ENCODE measurements at regions not wholly inside any gene's neighbourhood (a gene's known extent, or its start where the extent isn't known, plus 50 kb on each side); places are given as distances from the start of the nearest gene placed in this dataset.

- no peaks in the 10 kb centered on the region for H3K9me3 ChIP-seq (ENCODE audit: control extremely low read depth in 1 of 5, control insufficient read depth in 4 of 5, insufficient read depth in 2 of 5, low read depth in 1 of 5, low read length in 4 of 5)
- DNase-seq, result no peak
- H3K4me3 ChIP-seq (ENCODE audit: control insufficient read depth in 1 of 7, extremely low read depth in 1 of 7, insufficient read depth in 4 of 7, low read depth in 2 of 7, low read length in 6 of 7), result no peak overlapping the region
- H3K4me1 ChIP-seq (ENCODE audit: control extremely low read depth in 1 of 4, control insufficient read depth in 4 of 4, insufficient read depth in 4 of 4, low read length in 3 of 4), result peaks cover 0 to 11% (median 7%) of the 10 kb centered on the region in 4 experiments
- no peaks in the 10 kb centered on the region for H3K27me3 ChIP-seq (replicated peaks in 2 of 5; ENCODE audit: control insufficient read depth in 4 of 5, insufficient read depth in 5 of 5, low read length in 4 of 5)
- CTCF ChIA-PET, result no interaction called here
- H3K36me3 ChIP-seq (ENCODE audit: control insufficient read depth in 4 of 4, insufficient read depth in 4 of 4, low read length in 3 of 4), result no peaks in the 10 kb centered on the region
- H3K27ac ChIP-seq (ENCODE audit: insufficient read depth in 1 of 2, low read depth in 1 of 2, low read length in 2 of 2, poor library complexity in 1 of 2, severe bottlenecking in 2 of 2), result no peak overlapping the region
- POLR2A ChIA-PET, result no interaction called here
Measured at GRCh38 chr1:198099755-198100154, 57.0 kb upstream of the NEK7 start.

GRCh38 chr1:198101716-198102453, 54.9 kb upstream of the NEK7 start:
- Histone ChIP-seq H3K36me3 (ENCODE audit: control insufficient read depth in 4 of 4, insufficient read depth in 4 of 4, low read length in 3 of 4) (no peaks in the 10 kb centered on the region), H3K27ac (ENCODE audit: insufficient read depth in 1 of 2, low read depth in 1 of 2, low read length in 2 of 2, poor library complexity in 1 of 2, severe bottlenecking in 2 of 2) (no peak overlapping the region), H3K4me3 (ENCODE audit: control insufficient read depth in 1 of 7, extremely low read depth in 1 of 7, insufficient read depth in 4 of 7, low read depth in 2 of 7, low read length in 6 of 7) (no peak overlapping the region), H3K27me3 (replicated peaks in 2 of 5; ENCODE audit: control insufficient read depth in 4 of 5, insufficient read depth in 5 of 5, low read length in 4 of 5) (no peaks in the 10 kb centered on the region), H3K4me1 (ENCODE audit: control extremely low read depth in 1 of 4, control insufficient read depth in 4 of 4, insufficient read depth in 4 of 4, low read length in 3 of 4) (peaks cover 0 to 11% (median 7%) of the 10 kb centered on the region in 4 experiments), H3K9me3 (ENCODE audit: control extremely low read depth in 1 of 5, control insufficient read depth in 4 of 5, insufficient read depth in 2 of 5, low read depth in 1 of 5, low read length in 4 of 5) (no peaks in the 10 kb centered on the region)
- peak in 2 of 3 donors; percentile 15 to 44 for DNase-seq
- POLR2A ChIA-PET, result no interaction called here
- 71% methylated on average over 3 of the region's 4 CpGs for WGBS (ENCODE audit: insufficient coverage)
- CTCF ChIA-PET, result no interaction called here

- H3K4me3 ChIP-seq (ENCODE audit: control insufficient read depth in 1 of 7, extremely low read depth in 1 of 7, insufficient read depth in 4 of 7, low read depth in 2 of 7, low read length in 6 of 7), result no peak overlapping the region
- H3K27me3 ChIP-seq (replicated peaks in 2 of 5; ENCODE audit: control insufficient read depth in 4 of 5, insufficient read depth in 5 of 5, low read length in 4 of 5), result no peaks in the 10 kb centered on the region
- no peaks in the 10 kb centered on the region for H3K9me3 ChIP-seq (ENCODE audit: control extremely low read depth in 1 of 5, control insufficient read depth in 4 of 5, insufficient read depth in 2 of 5, low read depth in 1 of 5, low read length in 4 of 5)
- CTCF ChIA-PET, result interaction anchor here (1.5 kb wide), 1 partner anchor 256 kb away, joined by 4 read pairs; no protein-coding TSS in a partner anchor
- no peak overlapping the region for H3K27ac ChIP-seq (ENCODE audit: insufficient read depth in 1 of 2, low read depth in 1 of 2, low read length in 2 of 2, poor library complexity in 1 of 2, severe bottlenecking in 2 of 2)
- POLR2A ChIA-PET, result no interaction called here
- DNase-seq, result peak in 2 of 3 donors; percentile 60 to 80
- no CpG with 5 or more reads among the region's 1 CpG for WGBS (ENCODE audit: insufficient coverage)
- peaks cover 0 to 11% (median 7%) of the 10 kb centered on the region in 4 experiments for H3K4me1 ChIP-seq (ENCODE audit: control extremely low read depth in 1 of 4, control insufficient read depth in 4 of 4, insufficient read depth in 4 of 4, low read length in 3 of 4)
- H3K36me3 ChIP-seq (ENCODE audit: control insufficient read depth in 4 of 4, insufficient read depth in 4 of 4, low read length in 3 of 4), result no peaks in the 10 kb centered on the region
Measured at GRCh38 chr1:198102454-198102827, 54.4 kb upstream of the NEK7 start.

- Histone ChIP-seq H3K27me3 (replicated peaks in 2 of 5; ENCODE audit: control insufficient read depth in 4 of 5, insufficient read depth in 5 of 5, low read length in 4 of 5) (no peaks in the 10 kb centered on the region), H3K9me3 (ENCODE audit: control extremely low read depth in 1 of 5, control insufficient read depth in 4 of 5, insufficient read depth in 2 of 5, low read depth in 1 of 5, low read length in 4 of 5) (no peaks in the 10 kb centered on the region), H3K36me3 (ENCODE audit: control insufficient read depth in 4 of 4, insufficient read depth in 4 of 4, low read length in 3 of 4) (no peaks in the 10 kb centered on the region), H3K4me3 (ENCODE audit: control insufficient read depth in 1 of 7, extremely low read depth in 1 of 7, insufficient read depth in 4 of 7, low read depth in 2 of 7, low read length in 6 of 7) (no peak overlapping the region), H3K4me1 (ENCODE audit: control extremely low read depth in 1 of 4, control insufficient read depth in 4 of 4, insufficient read depth in 4 of 4, low read length in 3 of 4) (peaks cover 0 to 11% (median 7%) of the 10 kb centered on the region in 4 experiments), H3K27ac (ENCODE audit: insufficient read depth in 1 of 2, low read depth in 1 of 2, low read length in 2 of 2, poor library complexity in 1 of 2, severe bottlenecking in 2 of 2) (no peak overlapping the region)
- DNase-seq, result no peak
- 100% methylated on average over 1 of the region's 1 CpG for WGBS (ENCODE audit: insufficient coverage)
- ChIA-PET CTCF (interaction anchor here (0.6 to 1.0 kb wide), 2 partner anchors 50 to 200 kb away, joined by 3 read pairs; no protein-coding TSS in a partner anchor), POLR2A (no interaction called here)
Measured at GRCh38 chr1:198105185-198105584, 51.6 kb upstream of the NEK7 start.

- CTCF ChIA-PET, result no interaction called here
- no peaks in the 10 kb centered on the region for H3K27me3 ChIP-seq (replicated peaks in 2 of 5; ENCODE audit: control insufficient read depth in 4 of 5, insufficient read depth in 5 of 5, low read length in 4 of 5)
- peaks cover 0 to 11% (median 7%) of the 10 kb centered on the region in 4 experiments for H3K4me1 ChIP-seq (ENCODE audit: control extremely low read depth in 1 of 4, control insufficient read depth in 4 of 4, insufficient read depth in 4 of 4, low read length in 3 of 4)
- H3K27ac ChIP-seq (ENCODE audit: insufficient read depth in 1 of 2, low read depth in 1 of 2, low read length in 2 of 2, poor library complexity in 1 of 2, severe bottlenecking in 2 of 2), result no peak overlapping the region
- POLR2A ChIA-PET, result no interaction called here
- no peak for DNase-seq
- no peaks in the 10 kb centered on the region for H3K9me3 ChIP-seq (ENCODE audit: control extremely low read depth in 1 of 5, control insufficient read depth in 4 of 5, insufficient read depth in 2 of 5, low read depth in 1 of 5, low read length in 4 of 5)
- no peaks in the 10 kb centered on the region for H3K36me3 ChIP-seq (ENCODE audit: control insufficient read depth in 4 of 4, insufficient read depth in 4 of 4, low read length in 3 of 4)
- H3K4me3 ChIP-seq (ENCODE audit: control insufficient read depth in 1 of 7, extremely low read depth in 1 of 7, insufficient read depth in 4 of 7, low read depth in 2 of 7, low read length in 6 of 7), result no peak overlapping the region
Measured at GRCh38 chr1:198106011-198106410, 50.8 kb upstream of the NEK7 start.
